Endothelial cell (in vitro differentiated cells): ENCODE measurements at regions not wholly inside any gene's neighbourhood (a gene's known extent, or its start where the extent isn't known, plus 50 kb on each side); places are given as distances from the start of the nearest gene placed in this dataset.

Experiments used
- DNase-seq: peaks from one replicate; pipeline ENCODE4 v3.0.0; 2021; ENCODE audit warnings: low spot score
- H3K27ac Mint-ChIP-seq: one replicate; pipeline ENCODE4 v1.8.0; 2021; ENCODE audit warnings: mixed read lengths, inconsistent platforms; ENCODE audit not compliant: unreplicated experiment
- H3K27me3 Mint-ChIP-seq: one replicate; pipeline ENCODE4 v1.8.0; 2021; ENCODE audit warnings: mild to moderate bottlenecking, moderate library complexity, mixed read lengths, inconsistent platforms; ENCODE audit not compliant: unreplicated experiment
- H3K36me3 Mint-ChIP-seq: one replicate; pipeline ENCODE4 v1.8.0; 2021; ENCODE audit warnings: mild to moderate bottlenecking, low read depth, mixed read lengths, inconsistent platforms; ENCODE audit not compliant: unreplicated experiment
- H3K4me1 Mint-ChIP-seq: one replicate; pipeline ENCODE4 v1.8.0; 2021; ENCODE audit warnings: mild to moderate bottlenecking, mixed read lengths, inconsistent platforms; ENCODE audit not compliant: unreplicated experiment
- H3K4me3 Mint-ChIP-seq: one replicate; pipeline ENCODE4 v1.8.0; 2021; ENCODE audit warnings: mild to moderate bottlenecking, mixed read lengths, inconsistent platforms; ENCODE audit not compliant: unreplicated experiment
- H3K9me3 Mint-ChIP-seq: one replicate; pipeline ENCODE4 v1.8.0; 2021; ENCODE audit warnings: mixed read lengths, inconsistent platforms; ENCODE audit not compliant: unreplicated experiment
- TF ChIP-seq, protein P1 (sequence below): fragments of 200-600 bp; sonication (generic); IDR thresholded peaks from one replicate; pipeline ENCODE4 v1.5.0; 2021; ENCODE audit warnings: antibody characterized with exemption; ENCODE audit not compliant: unreplicated experiment

DNA sequence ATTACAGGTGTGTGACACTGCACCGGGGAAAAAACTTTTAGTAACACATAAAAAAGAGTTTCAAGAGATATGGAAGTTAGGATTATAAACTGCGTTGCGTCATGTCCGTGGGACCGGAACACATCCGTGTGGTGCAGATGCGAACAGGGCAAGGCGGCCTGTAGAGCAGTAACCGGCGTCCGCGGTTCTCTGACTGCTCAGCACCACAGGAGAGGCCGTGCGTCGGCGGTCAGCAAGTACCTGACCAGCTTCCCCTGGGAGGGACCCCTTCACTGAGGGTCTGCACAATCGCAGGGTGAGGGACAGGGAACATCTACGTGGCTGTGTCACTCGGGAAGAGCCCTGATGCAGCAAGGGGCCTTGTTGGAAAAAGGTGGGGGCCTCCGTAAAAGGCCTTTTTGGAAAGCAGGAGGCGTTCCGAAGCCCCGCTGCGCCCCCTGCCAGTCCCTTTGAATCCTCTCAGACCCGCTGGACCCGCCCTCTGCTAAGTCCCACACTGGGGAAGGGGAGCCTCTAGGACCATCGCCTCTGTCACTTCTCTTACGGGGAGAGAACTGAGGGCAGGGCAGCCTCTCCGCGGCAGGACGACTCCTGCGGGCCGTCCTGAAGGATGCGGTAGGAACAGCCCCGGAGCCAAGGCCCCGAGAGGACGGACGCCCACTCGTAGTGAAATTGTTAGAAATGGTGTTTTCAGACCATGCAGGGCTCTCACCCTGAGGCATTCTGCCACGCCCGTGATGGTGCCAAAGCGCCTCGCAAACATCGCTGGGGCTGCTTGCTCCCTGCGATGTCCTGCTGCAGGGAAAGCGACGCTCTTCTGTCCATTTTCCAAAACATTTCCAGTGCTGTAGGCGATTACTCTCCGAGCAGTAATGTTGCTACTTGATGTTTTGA is 771.6 kb upstream of the COBL start:
- DNase-seq: peak; percentile 47
- Mint-ChIP-seq H3K27ac (no peak overlapping the region), H3K36me3 (no peaks in the 10 kb centered on the region), H3K27me3 (peaks cover 2% of the 10 kb centered on the region), H3K4me1 (no peaks in the 10 kb centered on the region), H3K9me3 (no peaks in the 10 kb centered on the region), H3K4me3 (no peak overlapping the region)
- TF ChIP-seq, protein P1, sequence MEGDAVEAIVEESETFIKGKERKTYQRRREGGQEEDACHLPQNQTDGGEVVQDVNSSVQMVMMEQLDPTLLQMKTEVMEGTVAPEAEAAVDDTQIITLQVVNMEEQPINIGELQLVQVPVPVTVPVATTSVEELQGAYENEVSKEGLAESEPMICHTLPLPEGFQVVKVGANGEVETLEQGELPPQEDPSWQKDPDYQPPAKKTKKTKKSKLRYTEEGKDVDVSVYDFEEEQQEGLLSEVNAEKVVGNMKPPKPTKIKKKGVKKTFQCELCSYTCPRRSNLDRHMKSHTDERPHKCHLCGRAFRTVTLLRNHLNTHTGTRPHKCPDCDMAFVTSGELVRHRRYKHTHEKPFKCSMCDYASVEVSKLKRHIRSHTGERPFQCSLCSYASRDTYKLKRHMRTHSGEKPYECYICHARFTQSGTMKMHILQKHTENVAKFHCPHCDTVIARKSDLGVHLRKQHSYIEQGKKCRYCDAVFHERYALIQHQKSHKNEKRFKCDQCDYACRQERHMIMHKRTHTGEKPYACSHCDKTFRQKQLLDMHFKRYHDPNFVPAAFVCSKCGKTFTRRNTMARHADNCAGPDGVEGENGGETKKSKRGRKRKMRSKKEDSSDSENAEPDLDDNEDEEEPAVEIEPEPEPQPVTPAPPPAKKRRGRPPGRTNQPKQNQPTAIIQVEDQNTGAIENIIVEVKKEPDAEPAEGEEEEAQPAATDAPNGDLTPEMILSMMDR: no peak

DNA sequence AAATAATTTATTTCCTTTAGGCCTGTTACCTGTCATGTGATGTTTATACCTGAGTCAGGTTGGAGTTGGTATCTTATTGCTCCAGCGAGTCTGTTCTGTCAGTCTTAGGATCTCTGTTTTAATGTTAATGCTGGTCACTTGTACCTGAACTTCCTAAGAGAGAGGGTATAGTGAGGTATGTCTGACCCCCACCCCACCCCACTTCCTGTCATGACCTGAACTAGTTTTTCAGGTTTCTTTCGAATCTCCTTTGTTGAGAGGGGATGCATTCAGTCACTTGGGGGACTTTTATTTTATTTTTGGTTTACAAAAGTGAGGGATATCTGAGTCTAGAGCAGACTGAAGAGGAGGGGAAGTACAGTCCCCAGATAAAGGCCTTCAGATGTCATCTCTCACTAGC is 769.0 kb upstream of the COBL start:
- Mint-ChIP-seq H3K4me3 (no peak overlapping the region), H3K4me1 (no peaks in the 10 kb centered on the region), H3K27ac (no peak overlapping the region), H3K9me3 (no peaks in the 10 kb centered on the region), H3K36me3 (no peaks in the 10 kb centered on the region), H3K27me3 (peaks cover 2% of the 10 kb centered on the region)
- no peak for DNase-seq
- TF ChIP-seq, protein P1: no peak

DNA sequence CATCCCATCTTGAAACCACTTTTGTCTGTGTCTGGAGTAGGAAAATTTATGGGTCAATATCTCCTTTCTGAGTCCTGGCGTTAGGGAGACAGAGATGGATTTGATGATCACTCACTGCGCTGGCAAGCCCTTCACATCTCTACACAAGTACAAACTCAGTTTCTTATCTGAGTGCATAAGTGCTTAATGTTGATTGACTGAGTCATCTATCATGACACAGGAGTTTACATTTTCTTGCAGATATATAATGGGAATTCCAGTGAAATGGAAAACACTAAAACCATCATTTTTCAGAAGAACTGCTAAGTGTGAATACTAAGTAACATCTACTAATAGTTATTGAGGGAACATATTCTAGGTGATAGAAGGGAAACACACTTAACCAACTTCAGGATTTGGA is 763.9 kb upstream of the COBL start:
- no peaks in the 10 kb centered on the region for H3K36me3 Mint-ChIP-seq
- no peaks in the 10 kb centered on the region for H3K9me3 Mint-ChIP-seq
- H3K27me3 Mint-ChIP-seq: no peaks in the 10 kb centered on the region
- H3K4me1 Mint-ChIP-seq: no peaks in the 10 kb centered on the region
- TF ChIP-seq, protein P1: no peak
- H3K27ac Mint-ChIP-seq: no peak overlapping the region
- DNase-seq: no peak
- H3K4me3 Mint-ChIP-seq: no peak overlapping the region

DNA sequence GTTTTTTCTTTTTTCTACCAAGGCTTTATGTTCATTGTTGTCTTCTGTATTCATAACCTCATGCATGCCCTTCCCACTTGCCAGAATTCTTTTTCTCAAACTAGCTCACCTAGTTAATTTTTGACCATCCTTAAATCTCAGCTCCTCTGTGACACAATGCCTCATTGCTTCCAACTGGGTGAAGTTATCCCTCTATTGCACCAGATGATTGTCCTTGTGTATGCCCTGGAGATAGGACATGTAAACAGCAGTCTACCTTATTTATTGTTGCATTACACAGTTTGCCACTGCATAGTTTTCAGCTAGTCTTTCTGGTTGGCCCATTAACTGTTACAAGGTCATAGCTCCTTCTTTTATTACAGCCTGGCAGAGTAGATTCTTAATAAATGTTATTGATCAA is 763.1 kb upstream of the COBL start:
- TF ChIP-seq, protein P1: no peak
- Mint-ChIP-seq H3K36me3 (no peaks in the 10 kb centered on the region), H3K4me1 (no peaks in the 10 kb centered on the region), H3K27me3 (no peaks in the 10 kb centered on the region), H3K27ac (no peak overlapping the region), H3K4me3 (no peak overlapping the region), H3K9me3 (no peaks in the 10 kb centered on the region)
- no peak for DNase-seq

DNA sequence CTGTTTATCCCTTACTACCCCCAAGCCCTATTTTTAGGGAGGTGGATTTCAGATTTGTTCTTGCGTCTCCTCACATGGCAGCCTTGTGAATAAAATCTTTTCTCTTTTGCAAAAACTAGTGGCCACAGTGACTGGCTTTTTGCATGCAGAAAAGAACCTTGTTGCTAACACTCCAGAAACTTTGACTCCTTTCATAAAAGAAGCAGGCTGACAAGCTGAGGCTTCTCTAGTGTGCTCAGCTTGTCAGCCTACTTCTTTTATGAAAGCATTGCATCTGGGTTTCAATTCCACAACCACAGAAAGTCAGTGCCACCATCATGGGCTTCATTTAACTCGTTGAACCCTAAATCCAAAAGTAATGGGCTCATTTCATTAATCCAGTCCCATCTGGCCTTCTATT is 761.0 kb upstream of the COBL start:
- no peaks in the 10 kb centered on the region for H3K9me3 Mint-ChIP-seq
- DNase-seq: no peak
- no peak overlapping the region for H3K27ac Mint-ChIP-seq
- H3K36me3 Mint-ChIP-seq: no peaks in the 10 kb centered on the region
- TF ChIP-seq, protein P1: no peak
- no peaks in the 10 kb centered on the region for H3K27me3 Mint-ChIP-seq
- H3K4me1 Mint-ChIP-seq: no peaks in the 10 kb centered on the region
- no peak overlapping the region for H3K4me3 Mint-ChIP-seq
